SHP77 (cell line): ENCODE measurements at regions not wholly inside any gene's neighbourhood (a gene's known extent, or its start where the extent isn't known, plus 50 kb on each side); places are given as distances from the start of the nearest gene placed in this dataset.
"Not testable (repeated sequence)": the region's sequence is repeated elsewhere in the genome, so short reads cannot be mapped to it uniquely, and the experiment has no call there.

ENCODE experiments used
- DNase-seq, 2 experiments: peaks; one replicate each; lab custom pipeline; 2025; lab: John Stamatoyannopoulos, UW

- DNase-seq = no peak
Observed at GRCh38 chr2:209305746-209306196, 118.1 kb upstream of the MAP2 start.

GRCh38 chr2:209307161-209308001, 116.5 kb upstream of the MAP2 start:
- peak in 1 of 2 experiments; percentile 31 for DNase-seq

GRCh38 chr2:209308415-209308814, 115.4 kb upstream of the MAP2 start:
- no peak for DNase-seq

GRCh38 chr2:209311948-209312347, 111.9 kb upstream of the MAP2 start:
- DNase-seq = no peak

- DNase-seq = not testable (repeated sequence)
Observed at GRCh38 chr2:209312450-209312849, 111.4 kb upstream of the MAP2 start.

- DNase-seq = no peak
Observed at GRCh38 chr2:209314653-209315052, 109.2 kb upstream of the MAP2 start.

- no peak for DNase-seq
Observed at GRCh38 chr2:209316141-209316540, 107.7 kb upstream of the MAP2 start.

GRCh38 chr2:209321076-209321475, 102.8 kb upstream of the MAP2 start:
- no peak for DNase-seq

GRCh38 chr2:209321581-209321980, 102.3 kb upstream of the MAP2 start:
- DNase-seq = no peak

GRCh38 chr2:209322041-209322440, 101.8 kb upstream of the MAP2 start:
- DNase-seq = no peak

GRCh38 chr2:209322905-209323512, 100.8 kb upstream of the MAP2 start:
- DNase-seq = no peak

- DNase-seq = no peak
Observed at GRCh38 chr2:209323738-209324137, 100.1 kb upstream of the MAP2 start.

- no peak for DNase-seq
Observed at GRCh38 chr2:209324281-209324680, 99.6 kb upstream of the MAP2 start.

GRCh38 chr2:209331291-209331844, 92.5 kb upstream of the MAP2 start:
- peak; percentile 38 to 58 for DNase-seq

- peak; percentile 72 to 76 for DNase-seq
Observed at GRCh38 chr2:209334188-209335017, 89.4 kb upstream of the MAP2 start.

- DNase-seq = no peak
Observed at GRCh38 chr2:209340522-209340921, 83.3 kb upstream of the MAP2 start.

- DNase-seq = no peak
Observed at GRCh38 chr2:209344349-209344748, 79.5 kb upstream of the MAP2 start.

- no peak for DNase-seq
Observed at GRCh38 chr2:209348433-209348832, 75.4 kb upstream of the MAP2 start.

GRCh38 chr2:209351636-209352035, 72.2 kb upstream of the MAP2 start:
- no peak for DNase-seq

- no peak for DNase-seq
Observed at GRCh38 chr2:209358992-209359391, 64.9 kb upstream of the MAP2 start.

GRCh38 chr2:209367075-209367747, 56.6 kb upstream of the MAP2 start:
- no peak for DNase-seq

GRCh38 chr2:209368406-209368805, 55.4 kb upstream of the MAP2 start:
- DNase-seq = no peak
